SK-N-SH (cell line): ENCODE measurements at regions not wholly inside any gene's neighbourhood (a gene's known extent, or its start where the extent isn't known, plus 50 kb on each side); places are given as distances from the start of the nearest gene placed in this dataset.

Experiments used
- CTCF ChIA-PET: fragments of 300-600, 350-600 bp; formaldehyde crosslinking; extraction: SDS; loops from one replicate; lab custom pipeline; 2021; lab: Yijun Ruan, JAX
- POLR2A ChIA-PET: fragments of 350-600 bp; sonication (Branson Sonifier 250); formaldehyde crosslinking; extraction: SDS; loops from one replicate; lab custom pipeline; 2020; ENCODE audit warnings: antibody characterized with exemption, inconsistent platforms; lab: Yijun Ruan, JAX
- DNase-seq: peaks from one replicate; pipeline ENCODE4 v3.0.0; 2012
- H2AFZ ChIP-seq: fragments of 200-600 bp; sonication (generic); 2 replicates; pipeline ENCODE4 v1.8.1; 2016; ENCODE audit warnings: antibody characterized with exemption, mild to moderate bottlenecking, low read depth
- H3F3A ChIP-seq: fragments of 200-600 bp; sonication (generic); replicated peaks from 2 replicates; pipeline ENCODE3; 2016; ENCODE audit warnings: antibody characterized with exemption, mild to moderate bottlenecking; ENCODE audit not compliant: insufficient read depth
- H3K27ac ChIP-seq, 2 experiments: fragments of 200-500 bp in 1 of 2; fragments of 200-600 bp in 1 of 2; sonication (Bioruptor generic) in 1 of 2; sonication (generic), shearing (Covaris generic) in 1 of 2; 2 replicates each; pipeline versions ENCODE4 v1.5.1 to v1.6.1; 2014 to 2016; ENCODE audit warnings: low read depth in 2 of 2, inconsistent platforms in 1 of 2, low read length in 1 of 2, mild to moderate bottlenecking in 1 of 2, mixed read lengths in 1 of 2
- H3K27me3 ChIP-seq: fragments of 200-600 bp; sonication (generic), shearing (Covaris generic); 2 replicates; pipeline ENCODE4 v1.6.1; 2016; ENCODE audit warnings: mixed run types; ENCODE audit not compliant: insufficient read depth
- H3K36me3 ChIP-seq, 2 experiments: fragments of 200-500 bp in 1 of 2; fragments of 200-600 bp in 1 of 2; sonication (Bioruptor generic) in 1 of 2; sonication (generic) in 1 of 2; replicated peaks in 1 of 2; 2 replicates each; pipeline versions ENCODE3 to v1.5.1; 2014 to 2016; ENCODE audit warnings: low read length in 1 of 2, mild to moderate bottlenecking in 1 of 2; ENCODE audit not compliant: insufficient read depth in 2 of 2, control insufficient read depth in 1 of 2
- H3K4me1 ChIP-seq, 2 experiments: fragments of 200-500 bp in 1 of 2; fragments of 200-600 bp in 1 of 2; sonication (Bioruptor generic) in 1 of 2; sonication (generic), shearing (Covaris generic) in 1 of 2; 2 replicates each; pipeline versions ENCODE4 v1.5.1 to v1.6.1; 2014 to 2016; ENCODE audit warnings: low read depth in 1 of 2, low read length in 1 of 2, mixed run types in 1 of 2; ENCODE audit not compliant: insufficient read depth in 2 of 2, control insufficient read depth in 1 of 2
- H3K4me2 ChIP-seq: fragments of 200-600 bp; sonication (generic), shearing (Covaris generic); 2 replicates; pipeline ENCODE4 v1.6.1; 2017; ENCODE audit warnings: mixed run types
- H3K4me3 ChIP-seq, 2 experiments: fragments of 200-500 bp in 1 of 2; fragments of 200-600 bp in 1 of 2; sonication (Bioruptor generic) in 1 of 2; sonication (generic), shearing (Covaris generic) in 1 of 2; 2 replicates each; pipeline versions ENCODE4 v1.5.1 to v1.8.1; 2014 to 2016; ENCODE audit warnings: low read depth in 2 of 2, inconsistent platforms in 1 of 2, low read length in 1 of 2, mild to moderate bottlenecking in 1 of 2, mixed read lengths in 1 of 2, moderate library complexity in 1 of 2
- H3K79me2 ChIP-seq: fragments of 200-600 bp; sonication (generic); 2 replicates; pipeline ENCODE4 v1.8.1; 2017; ENCODE audit warnings: mild to moderate bottlenecking; ENCODE audit not compliant: insufficient read depth
- H3K9ac ChIP-seq: fragments of 200-600 bp; sonication (generic); 2 replicates; pipeline ENCODE4 v1.6.1; 2017; ENCODE audit warnings: mixed run types
- H3K9me2 ChIP-seq: fragments of 200-600 bp; sonication (generic); 2 replicates; pipeline ENCODE4 v1.6.1; 2017; ENCODE audit warnings: mixed run types
- H3K9me3 ChIP-seq: fragments of 200-600 bp; sonication (generic); 2 replicates; pipeline ENCODE4 v1.6.1; 2017; ENCODE audit warnings: mixed run types, mild to moderate bottlenecking, moderate library complexity
- H4K20me1 ChIP-seq: fragments of 200-600 bp; sonication (generic); 2 replicates; pipeline ENCODE4 v1.6.1; 2017; ENCODE audit warnings: mild to moderate bottlenecking, mixed run types; ENCODE audit not compliant: insufficient read depth
- CHD2 ChIP-seq: fragments of 150-350 bp; IDR thresholded peaks from 2 replicates; pipeline ENCODE4 v1.6.1; 2018; ENCODE audit warnings: low read length; ENCODE audit not compliant: partially characterized antibody
- CTCF ChIP-seq: fragments of 200-600 bp; sonication (generic); IDR thresholded peaks from 2 replicates; pipeline ENCODE4 v1.6.1; 2017; ENCODE audit warnings: antibody characterized with exemption, mild to moderate bottlenecking, moderate library complexity
- EP300 ChIP-seq, 2 experiments: IDR thresholded peaks; 2 replicates each; pipeline versions ENCODE4 v1.4.0 to v1.6.1; 2012; ENCODE audit warnings: borderline replicate concordance in 1 of 2, low read depth in 1 of 2, low read length in 1 of 2
- FOSL2 ChIP-seq: IDR thresholded peaks from 2 replicates; pipeline ENCODE4 v1.4.0; 2012; ENCODE audit warnings: low read depth, mild to moderate bottlenecking, moderate library complexity, borderline replicate concordance
- FOXJ3 ChIP-seq: sonication (generic); formaldehyde crosslinking; IDR thresholded peaks from 2 replicates; pipeline ENCODE4 v1.5.1; 2020; ENCODE audit warnings: mild to moderate bottlenecking, missing genetic modification reagents
- JUND ChIP-seq: IDR thresholded peaks from 2 replicates; pipeline ENCODE4 v1.4.0; 2012
- MAX ChIP-seq: IDR thresholded peaks from 2 replicates; pipeline ENCODE4 v1.4.0; 2012; ENCODE audit warnings: low read depth
- MXI1 ChIP-seq: IDR thresholded peaks from 2 replicates; pipeline ENCODE4 v1.6.1; 2012; ENCODE audit warnings: mild to moderate bottlenecking, low read depth, low read length, improper control_type of control experiment
- NFIC ChIP-seq: IDR thresholded peaks from 2 replicates; pipeline ENCODE4 v1.4.0; 2012; ENCODE audit warnings: borderline replicate concordance
- TCF12 ChIP-seq: IDR thresholded peaks from 2 replicates; pipeline ENCODE4 v1.4.0; 2012
- TEAD4 ChIP-seq: IDR thresholded peaks from 2 replicates; pipeline ENCODE4 v1.4.0; 2012; ENCODE audit warnings: mild to moderate bottlenecking, borderline replicate concordance; ENCODE audit not compliant: insufficient read depth
- YY1 ChIP-seq: IDR thresholded peaks from 2 replicates; pipeline ENCODE4 v1.4.0; 2012; ENCODE audit warnings: low read depth, mild to moderate bottlenecking
- WGBS: methylation state at CpG from one replicate; pipeline ENCODE4 v1.1.6; 2017; ENCODE audit warnings: low lambda C conversion rate; 5-methylcytosine and 5-hydroxymethylcytosine counted together
- TF ChIP-seq, protein P1 (sequence below): fragments of 150-350 bp; IDR thresholded peaks from 2 replicates; pipeline ENCODE4 v1.6.1; 2017; ENCODE audit warnings: antibody characterized with exemption, low read length, low read depth, borderline replicate concordance

- CTCF ChIA-PET, result no interaction called here
- Histone ChIP-seq H3K9ac (no peak overlapping the region), H3K4me3 (no peak overlapping the region), H3K36me3 (no peaks in the 10 kb centered on the region), H3K9me3 (no peaks in the 10 kb centered on the region), H2AFZ (no peak overlapping the region), H3K27ac (no peak overlapping the region), H3K9me2 (no peaks in the 10 kb centered on the region), H3K4me1 (no peaks in the 10 kb centered on the region), H3K27me3 (no peaks in the 10 kb centered on the region), H3K79me2 (no peaks in the 10 kb centered on the region), H4K20me1 (no peaks in the 10 kb centered on the region), H3K4me2 (no peak overlapping the region), H3F3A (no peaks in the 10 kb centered on the region)
- TF ChIP-seq YY1 (no peak), MAX (no peak), CTCF (no peak), FOXJ3 (no peak), JUND (no peak), FOSL2 (no peak), TCF12 (no peak)
- TF ChIP-seq, protein P1, sequence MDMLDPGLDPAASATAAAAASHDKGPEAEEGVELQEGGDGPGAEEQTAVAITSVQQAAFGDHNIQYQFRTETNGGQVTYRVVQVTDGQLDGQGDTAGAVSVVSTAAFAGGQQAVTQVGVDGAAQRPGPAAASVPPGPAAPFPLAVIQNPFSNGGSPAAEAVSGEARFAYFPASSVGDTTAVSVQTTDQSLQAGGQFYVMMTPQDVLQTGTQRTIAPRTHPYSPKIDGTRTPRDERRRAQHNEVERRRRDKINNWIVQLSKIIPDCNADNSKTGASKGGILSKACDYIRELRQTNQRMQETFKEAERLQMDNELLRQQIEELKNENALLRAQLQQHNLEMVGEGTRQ, result no peak
- DNase-seq, result no peak
- POLR2A ChIA-PET, result no interaction called here
- WGBS, result 2% methylated on average over 2 of the region's 2 CpGs
These were observed 138.0 kb upstream of the GHR start for GRCh38 chr5:42285230-42285629.

- Histone ChIP-seq H3F3A (no peaks in the 10 kb centered on the region), H3K4me3 (no peak overlapping the region), H3K9ac (no peak overlapping the region), H3K4me2 (no peak overlapping the region), H3K4me1 (no peaks in the 10 kb centered on the region), H3K27ac (no peak overlapping the region), H2AFZ (no peak overlapping the region), H3K9me3 (no peaks in the 10 kb centered on the region), H3K79me2 (no peaks in the 10 kb centered on the region), H3K27me3 (no peaks in the 10 kb centered on the region), H4K20me1 (no peaks in the 10 kb centered on the region), H3K36me3 (no peaks in the 10 kb centered on the region), H3K9me2 (no peaks in the 10 kb centered on the region)
- no peak for TF ChIP-seq YY1
- no peak for TF ChIP-seq TCF12
- TF ChIP-seq TEAD4, result no peak
- no peak for TF ChIP-seq JUND
- TF ChIP-seq FOXJ3, result no peak
- no peak for TF ChIP-seq CTCF
- no peak for TF ChIP-seq NFIC
- TF ChIP-seq MXI1, result no peak
- no peak for TF ChIP-seq EP300 (IDR thresholded peaks at IDR 0.05; ENCODE audit: borderline replicate concordance in 1 of 2, low read depth in 1 of 2, low read length in 1 of 2)
- no peak for TF ChIP-seq CHD2
- ChIA-PET POLR2A (no interaction called here), CTCF (no interaction called here)
- no peak for DNase-seq
- 1% methylated on average over 2 of the region's 2 CpGs for WGBS
These were observed 122.7 kb upstream of the GHR start for GRCh38 chr5:42300496-42300895.
